LNCaP clone FGC (cell line): ENCODE measurements at regions not wholly inside any gene's neighbourhood (a gene's known extent, or its start where the extent isn't known, plus 50 kb on each side); places are given as distances from the start of the nearest gene placed in this dataset.
"Not testable (repeated sequence)": the region's sequence is repeated elsewhere in the genome, so short reads cannot be mapped to it uniquely, and the experiment has no call there.

Experiments
- DNase-seq: peaks from one replicate; pipeline ENCODE4 v3.0.0-alpha.2; 2011; ENCODE audit warnings: low read depth
- H3K4me3 ChIP-seq: 2 replicates; pipeline ENCODE4 v1.5.1; 2011; ENCODE audit warnings: mild to moderate bottlenecking, low read depth, low read length, control low read depth
- TF ChIP-seq, protein P1 (sequence below): IDR thresholded peaks from 2 replicates; pipeline ENCODE4 v1.5.1; 2012; ENCODE audit warnings: mild to moderate bottlenecking; ENCODE audit not compliant: control insufficient read depth, insufficient read depth; ENCODE audit errors: extremely low read depth

GRCh38 chr3:67946436-67946835 is 292.0 kb upstream of the SUCLG2 start:
- H3K4me3 ChIP-seq, result no peak overlapping the region
- TF ChIP-seq, protein P1, sequence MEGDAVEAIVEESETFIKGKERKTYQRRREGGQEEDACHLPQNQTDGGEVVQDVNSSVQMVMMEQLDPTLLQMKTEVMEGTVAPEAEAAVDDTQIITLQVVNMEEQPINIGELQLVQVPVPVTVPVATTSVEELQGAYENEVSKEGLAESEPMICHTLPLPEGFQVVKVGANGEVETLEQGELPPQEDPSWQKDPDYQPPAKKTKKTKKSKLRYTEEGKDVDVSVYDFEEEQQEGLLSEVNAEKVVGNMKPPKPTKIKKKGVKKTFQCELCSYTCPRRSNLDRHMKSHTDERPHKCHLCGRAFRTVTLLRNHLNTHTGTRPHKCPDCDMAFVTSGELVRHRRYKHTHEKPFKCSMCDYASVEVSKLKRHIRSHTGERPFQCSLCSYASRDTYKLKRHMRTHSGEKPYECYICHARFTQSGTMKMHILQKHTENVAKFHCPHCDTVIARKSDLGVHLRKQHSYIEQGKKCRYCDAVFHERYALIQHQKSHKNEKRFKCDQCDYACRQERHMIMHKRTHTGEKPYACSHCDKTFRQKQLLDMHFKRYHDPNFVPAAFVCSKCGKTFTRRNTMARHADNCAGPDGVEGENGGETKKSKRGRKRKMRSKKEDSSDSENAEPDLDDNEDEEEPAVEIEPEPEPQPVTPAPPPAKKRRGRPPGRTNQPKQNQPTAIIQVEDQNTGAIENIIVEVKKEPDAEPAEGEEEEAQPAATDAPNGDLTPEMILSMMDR, result no peak
- DNase-seq, result no peak

GRCh38 chr3:67943546-67943945 is 289.1 kb upstream of the SUCLG2 start:
- no peak overlapping the region for H3K4me3 ChIP-seq
- no peak for DNase-seq
- TF ChIP-seq, protein P1, result no peak

- no peak for DNase-seq
- no peak overlapping the region for H3K4me3 ChIP-seq
- TF ChIP-seq, protein P1, result no peak
Measured at GRCh38 chr3:67941433-67942030, 287.1 kb upstream of the SUCLG2 start.

GRCh38 chr3:67940210-67940952 is 286.0 kb upstream of the SUCLG2 start:
- TF ChIP-seq, protein P1, result no peak
- no peak overlapping the region for H3K4me3 ChIP-seq
- peak; percentile 18 for DNase-seq

DNA sequence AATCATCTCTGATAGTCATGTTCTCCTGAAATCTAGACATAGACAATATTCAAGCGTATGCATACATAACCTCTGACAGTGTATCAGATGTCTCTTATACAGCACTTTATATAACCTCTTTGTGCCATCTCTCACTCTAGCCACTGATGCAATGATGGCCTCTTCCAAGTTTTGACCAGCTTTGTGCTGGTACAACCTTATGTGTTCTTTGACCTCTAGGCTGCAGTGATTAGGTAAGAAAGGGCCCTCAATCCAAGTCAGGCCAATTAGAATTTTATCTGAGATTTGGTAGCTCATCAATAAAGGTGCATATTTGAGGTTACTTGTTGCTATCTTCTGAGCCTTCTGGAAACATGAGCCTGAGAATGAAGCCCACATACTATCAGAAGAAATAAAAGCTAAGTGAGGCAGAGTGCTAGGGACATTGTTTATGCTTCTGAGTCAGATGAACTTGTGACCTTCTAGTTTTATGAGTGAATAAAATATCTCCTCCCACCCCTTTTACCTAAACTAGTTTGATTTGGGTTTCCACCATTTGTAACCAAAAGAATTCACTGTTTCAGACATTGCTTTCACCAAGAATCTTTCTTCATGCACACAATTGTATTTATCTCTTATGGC is 283.2 kb upstream of the SUCLG2 start:
- no peak overlapping the region for H3K4me3 ChIP-seq
- TF ChIP-seq, protein P1, result no peak
- DNase-seq, result no peak

DNA sequence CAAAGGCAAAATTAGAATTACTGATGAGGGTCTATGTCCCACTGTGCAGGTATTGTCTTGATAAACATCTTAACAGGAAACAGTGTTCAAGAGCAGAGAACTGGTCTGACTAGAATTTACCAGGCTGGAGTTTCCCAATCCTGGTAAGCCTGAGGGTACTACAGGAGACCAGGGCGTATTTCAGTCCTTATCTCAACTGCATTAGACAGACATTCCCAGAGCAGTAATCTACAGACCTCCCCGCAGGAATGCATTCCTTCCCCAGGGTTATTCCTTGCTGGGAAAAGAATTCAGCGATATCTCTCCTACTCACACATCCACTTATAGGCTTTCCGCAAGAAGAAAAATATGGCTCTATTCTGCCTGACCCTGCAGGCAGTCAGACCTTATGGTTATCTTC is 276.0 kb upstream of the SUCLG2 start:
- DNase-seq, result peak; percentile 2
- H3K4me3 ChIP-seq, result not testable (repeated sequence)

GRCh38 chr3:67923796-67924195 is 269.4 kb upstream of the SUCLG2 start:
- H3K4me3 ChIP-seq, result no peak overlapping the region
- DNase-seq, result no peak
- TF ChIP-seq, protein P1, result no peak
